SK-N-SH (cell line): ENCODE measurements at regions not wholly inside any gene's neighbourhood (a gene's known extent, or its start where the extent isn't known, plus 50 kb on each side); places are given as distances from the start of the nearest gene placed in this dataset.

ENCODE experiments used
- CHD2 ChIP-seq: fragments of 150-350 bp; IDR thresholded peaks from 2 replicates; pipeline ENCODE4 v1.6.1; 2018; ENCODE audit warnings: low read length; ENCODE audit not compliant: partially characterized antibody
- ELF1 ChIP-seq: IDR thresholded peaks from 2 replicates; pipeline ENCODE4 v1.4.0; 2012
- EP300 ChIP-seq, 2 experiments: IDR thresholded peaks; 2 replicates each; pipeline versions ENCODE4 v1.4.0 to v1.6.1; 2012; ENCODE audit warnings: borderline replicate concordance in 1 of 2, low read depth in 1 of 2, low read length in 1 of 2
- EZH2phosphoT487 ChIP-seq: fragments of 200-600 bp; sonication (generic); IDR thresholded peaks from 2 replicates; pipeline ENCODE4 v1.6.1; 2017; ENCODE audit warnings: low read depth, mixed run types, mild to moderate bottlenecking, antibody characterized with exemption, moderate library complexity, borderline replicate concordance
- FOSL2 ChIP-seq: IDR thresholded peaks from 2 replicates; pipeline ENCODE4 v1.4.0; 2012; ENCODE audit warnings: low read depth, mild to moderate bottlenecking, moderate library complexity, borderline replicate concordance
- GATA2 ChIP-seq: sonication (generic); formaldehyde crosslinking; IDR thresholded peaks from 2 replicates; pipeline ENCODE4 v1.5.0; 2020; ENCODE audit warnings: mild to moderate bottlenecking, missing genetic modification reagents
- POLR2AphosphoS5 ChIP-seq: IDR thresholded peaks from 2 replicates; pipeline ENCODE4 v1.6.1; 2012; ENCODE audit warnings: low read depth, low read length
- RAD21 ChIP-seq: IDR thresholded peaks from 2 replicates; pipeline ENCODE4 v1.6.1; 2012; ENCODE audit warnings: mild to moderate bottlenecking, low read length
- SMC3 ChIP-seq: IDR thresholded peaks from 2 replicates; pipeline ENCODE4 v1.6.1; 2012; ENCODE audit warnings: low read depth, low read length, improper control_type of control experiment
- TF ChIP-seq, protein P1 (sequence below): fragments of 200-600 bp; sonication (generic); IDR thresholded peaks from 2 replicates; pipeline ENCODE4 v1.6.1; 2017; ENCODE audit warnings: antibody characterized with exemption, mild to moderate bottlenecking, moderate library complexity
- TF ChIP-seq, protein P2 (sequence below): IDR thresholded peaks from 2 replicates; pipeline ENCODE4 v1.6.1; 2012; ENCODE audit warnings: mild to moderate bottlenecking, low read depth, low read length, moderate library complexity
- TF ChIP-seq, protein P3 (sequence below): IDR thresholded peaks from 2 replicates; pipeline ENCODE4 v1.4.0; 2012; ENCODE audit warnings: low read depth

DNA sequence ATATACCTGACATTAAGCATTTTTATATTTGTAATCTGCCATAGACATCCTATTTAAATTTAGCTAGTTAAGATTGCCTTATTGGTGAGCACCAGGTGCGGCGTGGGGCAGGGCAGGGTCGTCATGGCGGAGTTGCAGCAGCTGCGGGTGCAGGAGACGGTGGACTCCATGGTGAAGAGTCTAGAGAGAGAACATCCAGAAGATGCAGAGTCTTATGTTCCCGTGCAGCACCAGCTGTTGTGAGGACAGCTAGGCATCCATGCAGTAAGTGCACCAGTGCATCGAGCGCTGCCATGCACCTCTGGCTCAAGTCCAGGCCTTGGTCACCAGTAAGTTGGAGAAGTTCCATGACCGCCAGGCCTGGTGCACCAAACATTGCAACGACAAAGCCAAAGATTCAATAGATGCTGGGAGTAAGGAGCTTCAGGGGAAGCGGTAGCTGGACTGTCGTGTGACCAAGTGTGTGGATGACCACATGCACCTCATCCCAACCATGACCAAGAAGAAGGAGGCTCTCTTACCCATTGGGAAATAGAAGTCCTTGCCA lies 586.2 kb downstream of the CD109 start:
- TF ChIP-seq, protein P1, sequence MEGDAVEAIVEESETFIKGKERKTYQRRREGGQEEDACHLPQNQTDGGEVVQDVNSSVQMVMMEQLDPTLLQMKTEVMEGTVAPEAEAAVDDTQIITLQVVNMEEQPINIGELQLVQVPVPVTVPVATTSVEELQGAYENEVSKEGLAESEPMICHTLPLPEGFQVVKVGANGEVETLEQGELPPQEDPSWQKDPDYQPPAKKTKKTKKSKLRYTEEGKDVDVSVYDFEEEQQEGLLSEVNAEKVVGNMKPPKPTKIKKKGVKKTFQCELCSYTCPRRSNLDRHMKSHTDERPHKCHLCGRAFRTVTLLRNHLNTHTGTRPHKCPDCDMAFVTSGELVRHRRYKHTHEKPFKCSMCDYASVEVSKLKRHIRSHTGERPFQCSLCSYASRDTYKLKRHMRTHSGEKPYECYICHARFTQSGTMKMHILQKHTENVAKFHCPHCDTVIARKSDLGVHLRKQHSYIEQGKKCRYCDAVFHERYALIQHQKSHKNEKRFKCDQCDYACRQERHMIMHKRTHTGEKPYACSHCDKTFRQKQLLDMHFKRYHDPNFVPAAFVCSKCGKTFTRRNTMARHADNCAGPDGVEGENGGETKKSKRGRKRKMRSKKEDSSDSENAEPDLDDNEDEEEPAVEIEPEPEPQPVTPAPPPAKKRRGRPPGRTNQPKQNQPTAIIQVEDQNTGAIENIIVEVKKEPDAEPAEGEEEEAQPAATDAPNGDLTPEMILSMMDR, result no peak
- TF ChIP-seq RAD21 (no peak), FOSL2 (no peak), EP300 (IDR thresholded peaks at IDR 0.05; ENCODE audit: borderline replicate concordance in 1 of 2, low read depth in 1 of 2, low read length in 1 of 2) (no peak), ELF1 (no peak), SMC3 (no peak), EZH2phosphoT487 (no peak), GATA2 (CRISPR knock-in tag) (no peak), POLR2AphosphoS5 (no peak), CHD2 (no peak)
- TF ChIP-seq, protein P2, sequence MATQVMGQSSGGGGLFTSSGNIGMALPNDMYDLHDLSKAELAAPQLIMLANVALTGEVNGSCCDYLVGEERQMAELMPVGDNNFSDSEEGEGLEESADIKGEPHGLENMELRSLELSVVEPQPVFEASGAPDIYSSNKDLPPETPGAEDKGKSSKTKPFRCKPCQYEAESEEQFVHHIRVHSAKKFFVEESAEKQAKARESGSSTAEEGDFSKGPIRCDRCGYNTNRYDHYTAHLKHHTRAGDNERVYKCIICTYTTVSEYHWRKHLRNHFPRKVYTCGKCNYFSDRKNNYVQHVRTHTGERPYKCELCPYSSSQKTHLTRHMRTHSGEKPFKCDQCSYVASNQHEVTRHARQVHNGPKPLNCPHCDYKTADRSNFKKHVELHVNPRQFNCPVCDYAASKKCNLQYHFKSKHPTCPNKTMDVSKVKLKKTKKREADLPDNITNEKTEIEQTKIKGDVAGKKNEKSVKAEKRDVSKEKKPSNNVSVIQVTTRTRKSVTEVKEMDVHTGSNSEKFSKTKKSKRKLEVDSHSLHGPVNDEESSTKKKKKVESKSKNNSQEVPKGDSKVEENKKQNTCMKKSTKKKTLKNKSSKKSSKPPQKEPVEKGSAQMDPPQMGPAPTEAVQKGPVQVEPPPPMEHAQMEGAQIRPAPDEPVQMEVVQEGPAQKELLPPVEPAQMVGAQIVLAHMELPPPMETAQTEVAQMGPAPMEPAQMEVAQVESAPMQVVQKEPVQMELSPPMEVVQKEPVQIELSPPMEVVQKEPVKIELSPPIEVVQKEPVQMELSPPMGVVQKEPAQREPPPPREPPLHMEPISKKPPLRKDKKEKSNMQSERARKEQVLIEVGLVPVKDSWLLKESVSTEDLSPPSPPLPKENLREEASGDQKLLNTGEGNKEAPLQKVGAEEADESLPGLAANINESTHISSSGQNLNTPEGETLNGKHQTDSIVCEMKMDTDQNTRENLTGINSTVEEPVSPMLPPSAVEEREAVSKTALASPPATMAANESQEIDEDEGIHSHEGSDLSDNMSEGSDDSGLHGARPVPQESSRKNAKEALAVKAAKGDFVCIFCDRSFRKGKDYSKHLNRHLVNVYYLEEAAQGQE, result no peak
- TF ChIP-seq, protein P3, sequence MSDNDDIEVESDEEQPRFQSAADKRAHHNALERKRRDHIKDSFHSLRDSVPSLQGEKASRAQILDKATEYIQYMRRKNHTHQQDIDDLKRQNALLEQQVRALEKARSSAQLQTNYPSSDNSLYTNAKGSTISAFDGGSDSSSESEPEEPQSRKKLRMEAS, result no peak
